ENCODE measurements at regions not wholly inside any gene's neighbourhood (a gene's known extent, or its start where the extent isn't known, plus 50 kb on each side); places are given as distances from the start of the nearest gene placed in this dataset.

- Mint-ChIP-seq H3K36me3 (ENCODE audit: low read depth) (no peaks in the 10 kb centered on the region), H3K4me1 (peaks cover 10% of the 10 kb centered on the region), H3K4me3 (no peak overlapping the region), H3K27me3 (ENCODE audit: low read depth) (no peaks in the 10 kb centered on the region), H3K27ac (peak overlapping the region; percentile 78 to 95 (median 83)), H3K9me3 (peaks cover 2% of the 10 kb centered on the region)
- no peak for TF ChIP-seq CTCF (IDR thresholded peaks at IDR 0.05; ENCODE audit: unreplicated experiment in 3 of 3)
These were observed 82.7 kb upstream of the CTSC start for GRCh38 chr11:88420165-88420791.

GRCh38 chr11:88418508-88418907, 81.0 kb upstream of the CTSC start:
- Mint-ChIP-seq H3K4me3 (no peak overlapping the region), H3K27me3 (ENCODE audit: low read depth) (no peaks in the 10 kb centered on the region), H3K27ac (no peak overlapping the region), H3K4me1 (peaks cover 24% of the 10 kb centered on the region), H3K36me3 (ENCODE audit: low read depth) (no peaks in the 10 kb centered on the region), H3K9me3 (peaks cover 2% of the 10 kb centered on the region)
- no peak for TF ChIP-seq CTCF (IDR thresholded peaks at IDR 0.05; ENCODE audit: unreplicated experiment in 3 of 3)

GRCh38 chr11:88415495-88415894, 78.0 kb upstream of the CTSC start:
- Mint-ChIP-seq H3K4me1 (peaks cover 13% of the 10 kb centered on the region), H3K27me3 (ENCODE audit: low read depth) (no peaks in the 10 kb centered on the region), H3K36me3 (ENCODE audit: low read depth) (no peaks in the 10 kb centered on the region), H3K4me3 (no peak overlapping the region), H3K9me3 (no peaks in the 10 kb centered on the region), H3K27ac (no peak overlapping the region)
- TF ChIP-seq CTCF (IDR thresholded peaks at IDR 0.05; ENCODE audit: unreplicated experiment in 3 of 3): no peak

GRCh38 chr11:88414981-88415413, 77.5 kb upstream of the CTSC start:
- no peak overlapping the region for H3K4me3 Mint-ChIP-seq
- no peaks in the 10 kb centered on the region for H3K9me3 Mint-ChIP-seq
- peaks cover 13% of the 10 kb centered on the region for H3K4me1 Mint-ChIP-seq
- TF ChIP-seq CTCF (IDR thresholded peaks at IDR 0.05; ENCODE audit: unreplicated experiment in 3 of 3): no peak
- H3K27ac Mint-ChIP-seq: peak overlapping the region; percentile 26 to 68 (median 37)
- H3K36me3 Mint-ChIP-seq (ENCODE audit: low read depth): no peaks in the 10 kb centered on the region
- H3K27me3 Mint-ChIP-seq (ENCODE audit: low read depth): no peaks in the 10 kb centered on the region

- Mint-ChIP-seq H3K27me3 (ENCODE audit: low read depth) (no peaks in the 10 kb centered on the region), H3K4me1 (peaks cover 13% of the 10 kb centered on the region), H3K36me3 (ENCODE audit: low read depth) (no peaks in the 10 kb centered on the region), H3K27ac (peak overlapping the region; percentile 28 to 68 (median 37)), H3K4me3 (no peak overlapping the region), H3K9me3 (no peaks in the 10 kb centered on the region)
- no peak for TF ChIP-seq CTCF (IDR thresholded peaks at IDR 0.05; ENCODE audit: unreplicated experiment in 3 of 3)
These were observed 76.9 kb upstream of the CTSC start for GRCh38 chr11:88414385-88414861.

- Mint-ChIP-seq H3K4me3 (no peak overlapping the region), H3K27me3 (ENCODE audit: low read depth) (no peaks in the 10 kb centered on the region), H3K36me3 (ENCODE audit: low read depth) (no peaks in the 10 kb centered on the region), H3K9me3 (no peaks in the 10 kb centered on the region), H3K27ac (no peak overlapping the region), H3K4me1 (peaks cover 13% of the 10 kb centered on the region)
- TF ChIP-seq CTCF (IDR thresholded peaks at IDR 0.05; ENCODE audit: unreplicated experiment in 3 of 3): no peak
These were observed 73.7 kb upstream of the CTSC start for GRCh38 chr11:88411265-88411664.
